Pancreas (tissue), 10 donors: ENCODE measurements at regions not wholly inside any gene's neighbourhood (a gene's known extent, or its start where the extent isn't known, plus 50 kb on each side); places are given as distances from the start of the nearest gene placed in this dataset.
"Not testable (repeated sequence)": the region's sequence is repeated elsewhere in the genome, so short reads cannot be mapped to it uniquely, and the experiment has no call there.

Experiments
- ATAC-seq, 4 donors: fragments of 200-7000 bp; cut with Tn5 transposase; one replicate each; pipeline versions ENCODE4 v1.8.0 to v1.9.1; 2020; ENCODE audit warnings: mild to moderate bottlenecking in 4 of 4, moderate library complexity in 4 of 4
- DNase-seq, 6 donors: peaks; one replicate each; pipeline ENCODE4 v3.0.0-alpha.2; 2020
- FAIRE-seq: peaks from 2 replicates; lab custom pipeline; 2012; peaks lifted over from hg19 to GRCh38; lab: Jason Lieb, UNC
- H3K27ac ChIP-seq, 4 donors: fragments of 200-600 bp; sonication (generic); 1 replicate in 3 of 4; 2 replicates in 1 of 4; pipeline versions ENCODE4 v1.5.0 to v1.8.0; 2020
- H3K27me3 ChIP-seq, 4 donors: fragments of 200-600 bp; one replicate each; pipeline ENCODE4 v1.8.0; 2021
- H3K36me3 ChIP-seq, 3 donors: fragments of 200-600 bp; sonication (generic) in 1 of 3; one replicate each; pipeline versions ENCODE4 v1.5.0 to v1.8.0; 2020 to 2021
- H3K4me1 ChIP-seq, 3 donors: fragments of 200-600 bp; one replicate each; pipeline ENCODE4 v1.8.0; 2021
- H3K4me3 ChIP-seq, 4 donors: fragments of 200-600 bp; sonication (generic) in 2 of 4; one replicate each; pipeline versions ENCODE4 v1.5.0 to v1.8.0; 2020 to 2021
- H3K9me3 ChIP-seq, 4 donors: fragments of 200-600 bp; one replicate each; pipeline ENCODE4 v1.8.0; 2021
- CTCF ChIP-seq, 4 donors: fragments of 200-600 bp; sonication (generic) in 3 of 4; IDR thresholded peaks; one replicate each; pipeline versions ENCODE4 v1.5.0 to v1.8.0; 2021; ENCODE audit warnings: antibody characterized with exemption in 4 of 4
- WGBS, 2 donors: extraction: QIAGEN DNeasy Blood & Tissue Kit; methylation state at CpG; one replicate each; pipeline ENCODE4 v1.1.7; 2013; 5-methylcytosine and 5-hydroxymethylcytosine counted together
- intact Hi-C, 3 donors: fragments of 100-400 bp; cut with DNase I; formaldehyde crosslinking; loops; one replicate each; pipeline versions ENCODE4 v1.11.1 to v1.14.2; 2022
- donor health status: healthy with polysubstance abuse.
- donor health status: DM: no; HTN: no; CAD: no; lungs with moderate emphysema.
- donor health status: DM: no; HTN: no; CAD: no.
- donor health status: control.
- donor health status: control.
- donor health status: Bipolar disorder and iron deficiency.
- donor health status: DM: yes; HTN: yes; CAD: no.
- donor health status: DM: no; HTN: no; CAD: no.
- donor health status: DM: no; HTN: no; CAD: no.
- donor health status: DM: yes; HTN: yes; CAD: no.

GRCh38 chr4:75422998-75423397 is 91.2 kb downstream of the RCHY1 start:
- H3K4me1 ChIP-seq: no peaks in the 10 kb centered on the region
- H3K36me3 ChIP-seq: no peaks in the 10 kb centered on the region
- H3K9me3 ChIP-seq: no peaks in the 10 kb centered on the region
- intact Hi-C loops: no loop called here
- no peak overlapping the region for H3K4me3 ChIP-seq
- no peak for ATAC-seq
- no peak for TF ChIP-seq CTCF (IDR thresholded peaks at IDR 0.05)
- H3K27ac ChIP-seq: no peak overlapping the region
- 45 to 60% methylated on average over 1 of the region's 1 CpG for WGBS, 2 donors
- H3K27me3 ChIP-seq: no peaks in the 10 kb centered on the region
- FAIRE-seq: peak; percentile 26
- no peak for DNase-seq

- WGBS, 2 donors: 33 to 46% methylated on average over 2 of the region's 2 CpGs
- Histone ChIP-seq H3K27me3 (peaks cover 0 to 2% (median 0%) of the 10 kb centered on the region in 4 donors), H3K9me3 (no peaks in the 10 kb centered on the region), H3K4me3 (no peak overlapping the region), H3K27ac (no peak overlapping the region), H3K36me3 (no peaks in the 10 kb centered on the region), H3K4me1 (no peaks in the 10 kb centered on the region)
- FAIRE-seq (no peak), DNase-seq (no peak), ATAC-seq (no peak)
- intact Hi-C loops: no loop called here
- TF ChIP-seq CTCF (IDR thresholded peaks at IDR 0.05): no peak
Observed at GRCh38 chr4:75412746-75413145, 101.5 kb downstream of the RCHY1 start.

GRCh38 chr4:75398501-75398900 is 115.7 kb downstream of the RCHY1 start:
- WGBS, 2 donors: 73 to 74% methylated on average over 4 of the region's 4 CpGs
- DNase-seq (no peak), FAIRE-seq (no peak), ATAC-seq (no peak)
- no peaks in the 10 kb centered on the region for H3K4me1 ChIP-seq
- no peak overlapping the region for H3K27ac ChIP-seq
- no peak for TF ChIP-seq CTCF (IDR thresholded peaks at IDR 0.05)
- no peaks in the 10 kb centered on the region for H3K36me3 ChIP-seq
- no peaks in the 10 kb centered on the region for H3K9me3 ChIP-seq
- H3K27me3 ChIP-seq: no peaks in the 10 kb centered on the region
- intact Hi-C loops: no loop called here
- no peak overlapping the region for H3K4me3 ChIP-seq

- no peak for ATAC-seq
- TF ChIP-seq CTCF (IDR thresholded peaks at IDR 0.05): no peak
- H3K27ac ChIP-seq: no peak overlapping the region
- no peaks in the 10 kb centered on the region for H3K27me3 ChIP-seq
- no peak for DNase-seq
- WGBS, 2 donors: 53 to 64% methylated on average over 1 of the region's 1 CpG
- no peaks in the 10 kb centered on the region for H3K9me3 ChIP-seq
- H3K4me1 ChIP-seq: no peaks in the 10 kb centered on the region
- H3K36me3 ChIP-seq: no peaks in the 10 kb centered on the region
- FAIRE-seq: no peak
- intact Hi-C loops: no loop called here
- no peak overlapping the region for H3K4me3 ChIP-seq
Observed at GRCh38 chr4:75391489-75392166, 122.6 kb downstream of the RCHY1 start.

GRCh38 chr4:75386426-75386825 is 127.8 kb downstream of the RCHY1 start:
- ATAC-seq, H3K4me3 ChIP-seq, intact Hi-C loops, H3K4me1 ChIP-seq, FAIRE-seq, H3K27ac ChIP-seq, H3K36me3 ChIP-seq, H3K27me3 ChIP-seq, H3K9me3 ChIP-seq, DNase-seq: not testable (repeated sequence)
- 81 to 84% methylated on average over 12 of the region's 12 CpGs for WGBS, 2 donors
